K562 (cell line): ENCODE measurements at regions not wholly inside any gene's neighbourhood (a gene's known extent, or its start where the extent isn't known, plus 50 kb on each side); places are given as distances from the start of the nearest gene placed in this dataset.

Source experiments
- ATAC-seq: fragments of 200-7000 bp; cut with Tn5 transposase; 3 replicates; pipeline ENCODE4 v1.9.1; 2020; ENCODE audit warnings: moderate library complexity
- BruUV-seq: library from RNA; stranded (reverse); fragments of 400-500 nt; replicated peaks from 2 replicates; lab custom pipeline; 2021; lab: Mats Ljungman, UMichigan
- CTCF ChIA-PET: fragments of 300-600 bp; formaldehyde crosslinking; extraction: SDS; loops from one replicate; lab custom pipeline; 2021; ENCODE audit warnings: low intra/inter-chr PET ratio; lab: Yijun Ruan, JAX
- POLR2A ChIA-PET: fragments of 300-600, 350-650 bp; sonication (Branson Sonifier 250); formaldehyde crosslinking; extraction: SDS; loops from one replicate; lab custom pipeline; 2021; ENCODE audit warnings: antibody characterized with exemption, inconsistent platforms; lab: Yijun Ruan, JAX
- DNase-seq, 4 experiments: peaks; one replicate each; pipeline versions ENCODE4 v3.0.0 to v3.0.0-alpha.2; 2011 to 2018; ENCODE audit warnings: low spot score in 3 of 4, mixed read lengths in 3 of 4; ENCODE audit errors: extremely low read depth in 1 of 4
- FAIRE-seq: peaks from 2 replicates; lab custom pipeline; 2011; peaks lifted over from hg19 to GRCh38; lab: Jason Lieb, UNC
- H2AFZ ChIP-seq: 2 replicates; pipeline ENCODE4 v1.6.0; 2011; ENCODE audit warnings: low read depth, low read length, control low read depth, inconsistent platforms
- H3K27ac ChIP-seq: fragments of 200-600 bp; 3 replicates; pipeline ENCODE4 v1.8.0; 2011; ENCODE audit warnings: low read depth, mild to moderate bottlenecking, control low read depth, inconsistent platforms, low read length, moderate library complexity, mixed read lengths; ENCODE audit errors: extremely low read depth
- H3K27me3 ChIP-seq, 2 experiments: fragments of 300-600 bp in 1 of 2; 2 replicates in 1 of 2; 3 replicates in 1 of 2; pipeline versions ENCODE4 v1.6.0 to v1.8.0; 2011; ENCODE audit warnings: inconsistent platforms in 2 of 2, low read length in 2 of 2, mild to moderate bottlenecking in 1 of 2, mixed read lengths in 1 of 2, moderate library complexity in 1 of 2; ENCODE audit not compliant: control insufficient read depth in 2 of 2, insufficient read depth in 2 of 2
- H3K36me3 ChIP-seq: fragments of 300-600 bp; 3 replicates; pipeline ENCODE4 v1.8.0; 2011; ENCODE audit warnings: mild to moderate bottlenecking, low read length, inconsistent platforms; ENCODE audit not compliant: control insufficient read depth, insufficient read depth
- H3K4me1 ChIP-seq, 2 experiments: fragments of 200-600 bp in 1 of 2; replicated peaks in 1 of 2; 2 replicates in 1 of 2; 3 replicates in 1 of 2; pipeline versions ENCODE4 v1.5.1 to v1.8.0; 2011; ENCODE audit warnings: inconsistent platforms in 2 of 2, low read length in 2 of 2, mild to moderate bottlenecking in 1 of 2, mixed read lengths in 1 of 2, moderate library complexity in 1 of 2; ENCODE audit not compliant: control insufficient read depth in 2 of 2, insufficient read depth in 2 of 2
- H3K4me2 ChIP-seq: 2 replicates; pipeline ENCODE4 v1.6.1; 2011; ENCODE audit warnings: low read length, control low read depth, inconsistent platforms, mixed read lengths; ENCODE audit not compliant: insufficient read depth
- H3K4me3 ChIP-seq: fragments of 200-600 bp; sonication (generic), shearing (Covaris generic); 2 replicates; pipeline ENCODE4 v1.5.1; 2016; ENCODE audit warnings: control low read depth, inconsistent platforms
- H3K79me2 ChIP-seq: fragments of 200-600 bp; 3 replicates; pipeline ENCODE4 v1.8.0; 2011; ENCODE audit warnings: low read length, inconsistent platforms; ENCODE audit not compliant: control insufficient read depth, insufficient read depth
- H3K9ac ChIP-seq, 2 experiments: 2 replicates each; pipeline versions ENCODE4 v1.6.0 to v1.6.1; 2011; ENCODE audit warnings: low read depth in 2 of 2, low read length in 2 of 2, control low read depth in 1 of 2, inconsistent platforms in 1 of 2, mild to moderate bottlenecking in 1 of 2, mixed read lengths in 1 of 2; ENCODE audit not compliant: insufficient read depth in 1 of 2
- H3K9me1 ChIP-seq: one replicate; pipeline ENCODE4 v1.6.0; 2011; ENCODE audit warnings: inconsistent platforms, mild to moderate bottlenecking, low read length, moderate library complexity; ENCODE audit not compliant: control insufficient read depth, insufficient read depth
- H3K9me3 ChIP-seq: replicated peaks from 2 replicates; pipeline ENCODE4 v1.5.1; 2011; ENCODE audit warnings: low read depth, low read length, inconsistent platforms; ENCODE audit not compliant: control insufficient read depth, insufficient read depth
- H4K20me1 ChIP-seq: replicated peaks from 2 replicates; pipeline ENCODE4 v1.6.1; 2011; ENCODE audit warnings: low read length, inconsistent platforms, mixed read lengths; ENCODE audit not compliant: control insufficient read depth, insufficient read depth
- CGGBP1 ChIP-seq: fragments of 250-450 bp; sonication (Bioruptor Pico); IDR thresholded peaks from 2 replicates; pipeline ENCODE4 v1.9.0; 2021; ENCODE audit warnings: mild to moderate bottlenecking
- CREM ChIP-seq: IDR thresholded peaks from 2 replicates; pipeline ENCODE4 v1.6.1; 2014; ENCODE audit warnings: antibody characterized with exemption, low read depth
- FOXP1 ChIP-seq: sonication (generic); formaldehyde crosslinking; IDR thresholded peaks from 2 replicates; pipeline ENCODE4 v1.8.0; 2022; ENCODE audit warnings: mild to moderate bottlenecking, missing genetic modification reagents
- JUN ChIP-seq, 2 experiments: sonication (generic) in 1 of 2; formaldehyde crosslinking in 1 of 2; IDR thresholded peaks; 2 replicates each; pipeline versions ENCODE4 v1.6.1 to v1.8.0; 2012 to 2022; ENCODE audit warnings: borderline replicate concordance in 2 of 2, mild to moderate bottlenecking in 2 of 2, improper control_type of control experiment in 1 of 2, low read depth in 1 of 2, low read length in 1 of 2, missing genetic modification reagents in 1 of 2
- MAFG ChIP-seq: fragments of 450-650 bp; conservative IDR thresholded peaks from 2 replicates; pipeline ENCODE4 v1.6.1; 2016; ENCODE audit warnings: missing genetic modification characterization, missing compliant biosample characterization
- RBM17 ChIP-seq: fragments of 200-400 bp; formaldehyde crosslinking; IDR thresholded peaks from 2 replicates; pipeline ENCODE4 v1.6.1; 2017; ENCODE audit warnings: low read depth, mild to moderate bottlenecking, low read length, borderline replicate concordance
- RBM22 ChIP-seq: fragments of 200-400 bp; formaldehyde crosslinking; IDR thresholded peaks from 2 replicates; pipeline ENCODE4 v1.6.1; 2018; ENCODE audit warnings: low read length, low read depth; ENCODE audit not compliant: poor library complexity, severe bottlenecking
- RBM39 ChIP-seq: fragments of 200-400 bp; formaldehyde crosslinking; optimal IDR thresholded peaks from 2 replicates; pipeline ENCODE3; 2018; ENCODE audit warnings: low read depth, low read length
- ZFX ChIP-seq: sonication (generic); formaldehyde crosslinking; IDR thresholded peaks from 2 replicates; pipeline ENCODE4 v1.8.0; 2022; ENCODE audit warnings: mild to moderate bottlenecking, missing genetic modification reagents, moderate library complexity
- ZNF121 ChIP-seq: sonication (generic); formaldehyde crosslinking; conservative IDR thresholded peaks from 2 replicates; pipeline ENCODE4 v1.8.0; 2022; ENCODE audit warnings: missing genetic modification reagents
- ZNF165 ChIP-seq: fragments of 250-450 bp; sonication (Bioruptor Pico); IDR thresholded peaks from 2 replicates; pipeline ENCODE4 v1.4.0; 2020; ENCODE audit warnings: borderline replicate concordance
- in situ Hi-C: fragments of 300-500 bp; cut with MboI; formaldehyde crosslinking; loops from 4 replicates; pipeline ENCODE4 v1.15.0; 2018; ENCODE audit warnings: inconsistent platforms, mixed read lengths
- intact Hi-C: fragments of 100-400 bp; cut with micrococcal nuclease; formaldehyde crosslinking; loops from 2 replicates; pipeline ENCODE4 v1.14.2; 2022
- TF ChIP-seq, protein P1 (sequence below): fragments of 450-650 bp; formaldehyde crosslinking; IDR thresholded peaks from 2 replicates; pipeline ENCODE4 v1.4.0; 2020; ENCODE audit warnings: mild to moderate bottlenecking
- TF ChIP-seq, protein P2 (sequence below): fragments of 250-450 bp; sonication (Bioruptor Pico); IDR thresholded peaks from 2 replicates; pipeline ENCODE4 v1.8.0; 2021; ENCODE audit warnings: moderate library complexity, mild to moderate bottlenecking, inconsistent platforms

DNA sequence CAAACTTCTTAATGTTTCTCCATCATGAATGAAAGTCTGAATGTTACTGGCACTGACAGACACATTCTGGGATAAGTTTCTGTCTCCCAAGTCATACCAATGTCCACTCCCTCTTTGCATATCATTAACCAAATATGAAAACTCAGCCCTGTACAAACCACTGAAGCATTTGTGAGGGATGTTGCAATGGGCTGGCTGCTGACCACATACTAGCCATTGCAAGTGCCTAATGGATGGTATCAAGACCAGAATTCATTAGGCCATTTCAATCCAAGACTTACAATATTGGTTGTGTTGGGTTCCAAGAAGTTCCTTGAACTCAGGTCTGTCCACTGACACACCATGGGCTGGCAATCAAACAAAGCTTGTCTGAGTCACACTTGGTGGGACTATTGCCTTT, 73.8 kb downstream of the CBLN2 start:
- H3K79me2 ChIP-seq = no peaks in the 10 kb centered on the region

More for the DNA sequence above, 73.8 kb downstream of the CBLN2 start:
- H3K27me3 ChIP-seq = no peaks in the 10 kb centered on the region
- ChIA-PET CTCF (no interaction called here), POLR2A (no interaction called here)
- no peaks in the 10 kb centered on the region for H3K9me3 ChIP-seq
- H3K4me3 ChIP-seq = no peak overlapping the region
- H2AFZ ChIP-seq = no peak overlapping the region
- intact Hi-C loops = no loop called here
- H3K4me1 ChIP-seq = no peaks in the 10 kb centered on the region
- BruUV-seq = no TSS peak
- no peak overlapping the region for H3K9ac ChIP-seq
- in situ Hi-C loops = no loop called here
- no peak for DNase-seq
- H4K20me1 ChIP-seq = no peaks in the 10 kb centered on the region
- no peak for FAIRE-seq
- H3K36me3 ChIP-seq = no peaks in the 10 kb centered on the region
- H3K27ac ChIP-seq = no peak overlapping the region
- H3K4me2 ChIP-seq = no peak overlapping the region
- H3K9me1 ChIP-seq = no peaks in the 10 kb centered on the region
- no peak for ATAC-seq
- TF ChIP-seq ZNF165 (CRISPR knock-in tag) (no peak), CGGBP1 (CRISPR knock-in tag) (no peak), JUN (IDR thresholded peaks at IDR 0.05; ENCODE audit: borderline replicate concordance, low read depth, low read length) (no peak), JUN (CRISPR knock-in tag; IDR thresholded peaks at IDR 0.05; ENCODE audit: borderline replicate concordance) (no peak), ZNF121 (CRISPR knock-in tag) (no peak), MAFG (tag) (no peak), CREM (no peak), RBM22 (no peak), RBM17 (no peak), FOXP1 (CRISPR knock-in tag) (no peak), RBM39 (no peak), ZFX (CRISPR knock-in tag) (no peak)
- TF ChIP-seq, protein P1, sequence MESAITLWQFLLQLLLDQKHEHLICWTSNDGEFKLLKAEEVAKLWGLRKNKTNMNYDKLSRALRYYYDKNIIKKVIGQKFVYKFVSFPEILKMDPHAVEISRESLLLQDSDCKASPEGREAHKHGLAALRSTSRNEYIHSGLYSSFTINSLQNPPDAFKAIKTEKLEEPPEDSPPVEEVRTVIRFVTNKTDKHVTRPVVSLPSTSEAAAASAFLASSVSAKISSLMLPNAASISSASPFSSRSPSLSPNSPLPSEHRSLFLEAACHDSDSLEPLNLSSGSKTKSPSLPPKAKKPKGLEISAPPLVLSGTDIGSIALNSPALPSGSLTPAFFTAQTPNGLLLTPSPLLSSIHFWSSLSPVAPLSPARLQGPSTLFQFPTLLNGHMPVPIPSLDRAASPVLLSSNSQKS = no peak
- TF ChIP-seq, protein P2, sequence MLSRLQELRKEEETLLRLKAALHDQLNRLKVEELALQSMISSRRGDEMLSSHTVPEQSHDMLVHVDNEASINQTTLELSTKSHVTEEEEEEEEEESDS (CRISPR knock-in tag) = no peak
- TF ChIP-seq, all 486 proteins: peak for 0
